DMS53 (cell line): ENCODE measurements at regions not wholly inside any gene's neighbourhood (a gene's known extent, or its start where the extent isn't known, plus 50 kb on each side); places are given as distances from the start of the nearest gene placed in this dataset.
"Not testable (repeated sequence)": the region's sequence is repeated elsewhere in the genome, so short reads cannot be mapped to it uniquely, and the experiment has no call there.

Experiments used
- DNase-seq: peaks from one replicate; lab custom pipeline; 2025; lab: John Stamatoyannopoulos, UW

DNA sequence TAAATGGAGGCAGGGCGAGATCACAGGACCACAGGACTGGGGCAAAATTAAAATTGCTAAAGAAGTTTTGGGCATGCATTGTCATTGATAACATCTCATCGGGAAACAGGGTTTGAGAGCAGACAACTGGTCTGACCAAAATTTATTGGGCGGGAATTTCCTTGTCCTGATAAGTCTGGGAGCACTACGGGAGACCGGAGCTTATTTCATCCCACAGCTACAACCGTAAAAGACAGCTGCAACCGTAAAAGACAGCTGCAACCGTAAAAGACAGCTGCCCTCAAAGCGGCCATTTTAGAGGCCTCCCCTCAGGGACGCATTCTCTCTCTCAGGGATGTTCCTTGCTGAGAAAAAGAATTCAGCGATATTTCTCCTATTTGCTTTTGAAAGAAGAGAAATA lies 170.4 kb upstream of the NPAP1 start:
- DNase-seq, result not testable (repeated sequence)

DNA sequence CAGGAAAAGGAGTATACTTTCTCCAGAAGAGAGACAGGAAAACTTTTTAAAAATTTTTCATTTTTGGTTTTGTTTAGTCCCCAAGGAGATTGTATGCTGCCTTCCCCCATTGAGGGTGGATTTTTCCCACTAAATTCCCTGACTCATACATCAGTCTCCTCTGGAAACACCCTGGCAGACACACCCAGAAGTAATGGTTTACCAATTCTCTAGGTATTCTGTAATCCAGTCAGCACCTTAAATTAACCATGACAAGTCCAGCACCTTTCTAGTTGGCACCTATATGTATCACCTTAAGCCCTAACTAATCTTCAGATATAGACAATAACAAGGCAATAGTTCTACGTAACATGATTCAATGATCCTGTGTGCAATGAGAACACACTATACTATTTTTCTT lies 165.9 kb upstream of the NPAP1 start:
- not testable (repeated sequence) for DNase-seq

DNA sequence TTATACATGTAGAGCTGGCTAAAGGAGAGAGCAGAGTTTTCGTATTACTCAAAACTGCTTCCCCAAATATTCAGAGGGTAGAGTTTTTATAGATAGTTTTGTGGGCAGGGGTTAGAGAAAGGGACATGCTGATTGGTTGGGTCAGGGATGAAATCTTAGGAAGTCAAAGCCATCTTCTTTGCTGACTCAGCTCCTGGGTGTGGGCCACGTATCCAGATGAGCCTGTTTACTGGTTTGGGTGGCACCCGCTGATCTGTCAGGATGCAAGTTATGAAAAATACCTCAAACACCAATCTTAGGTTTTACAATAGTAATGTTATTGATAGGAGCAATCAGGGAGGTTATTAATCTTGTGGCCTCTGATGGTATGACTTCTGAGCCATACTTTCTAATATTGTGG lies 164.0 kb upstream of the NPAP1 start:
- DNase-seq, result not testable (repeated sequence)

DNA sequence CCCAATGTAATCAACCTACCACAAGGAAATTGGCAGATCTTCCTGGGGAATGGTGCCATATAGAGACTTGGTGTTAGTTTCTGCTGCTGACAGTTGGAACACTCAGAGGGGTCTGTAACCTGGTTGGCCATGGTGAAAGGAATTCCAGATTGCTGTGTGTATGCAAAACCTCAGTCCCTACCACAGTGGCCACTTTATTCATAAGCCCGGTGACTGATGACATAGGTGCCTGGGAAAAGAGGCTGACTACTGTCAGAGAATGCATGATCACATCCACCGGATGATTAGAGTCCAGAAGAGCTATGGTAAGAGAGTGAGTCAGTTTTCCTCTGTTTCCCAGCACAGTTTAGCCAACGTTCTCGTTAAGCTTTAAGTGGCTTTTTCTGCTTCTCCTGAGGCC lies 156.8 kb upstream of the NPAP1 start:
- DNase-seq, result not testable (repeated sequence)

DNA sequence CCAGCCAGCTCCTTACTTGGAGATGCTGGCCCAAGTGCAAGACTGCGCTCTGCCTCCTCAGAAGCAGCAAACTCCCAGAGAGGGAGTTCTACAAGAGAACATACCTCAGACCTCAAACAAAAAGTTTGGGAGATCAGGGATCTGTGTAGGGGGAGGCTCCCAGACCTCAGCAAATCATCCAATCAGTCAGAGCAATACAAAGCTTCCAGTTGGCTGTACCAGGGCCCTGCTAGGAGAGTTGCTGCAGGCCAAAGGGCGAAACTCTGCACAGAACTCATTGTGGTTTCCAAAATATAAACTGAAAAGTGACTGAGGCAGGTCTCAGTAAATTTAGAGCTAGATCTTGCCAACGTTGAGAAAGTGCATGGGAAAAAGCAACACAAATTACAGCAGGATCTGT lies 144.3 kb upstream of the NPAP1 start:
- not testable (repeated sequence) for DNase-seq

DNA sequence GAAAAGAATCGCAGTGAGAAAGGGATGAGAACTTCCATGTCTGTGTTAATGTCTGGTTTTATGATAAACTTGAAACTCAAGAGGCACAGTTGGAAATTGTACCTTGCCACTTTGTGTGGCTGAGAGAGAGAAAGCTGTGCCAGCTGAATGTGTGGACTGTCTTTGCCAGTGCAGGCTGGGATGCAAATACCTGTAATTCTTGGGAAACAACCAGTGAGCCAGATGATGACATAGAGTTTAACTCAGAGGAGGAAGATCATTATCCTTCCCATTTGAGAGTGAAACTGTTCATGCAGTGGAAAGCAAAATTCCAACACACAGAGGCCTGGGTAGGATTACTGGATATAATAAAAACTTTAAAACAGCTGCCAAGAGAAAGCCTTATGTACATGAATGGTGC lies 141.5 kb upstream of the NPAP1 start:
- DNase-seq, result not testable (repeated sequence)

DNA sequence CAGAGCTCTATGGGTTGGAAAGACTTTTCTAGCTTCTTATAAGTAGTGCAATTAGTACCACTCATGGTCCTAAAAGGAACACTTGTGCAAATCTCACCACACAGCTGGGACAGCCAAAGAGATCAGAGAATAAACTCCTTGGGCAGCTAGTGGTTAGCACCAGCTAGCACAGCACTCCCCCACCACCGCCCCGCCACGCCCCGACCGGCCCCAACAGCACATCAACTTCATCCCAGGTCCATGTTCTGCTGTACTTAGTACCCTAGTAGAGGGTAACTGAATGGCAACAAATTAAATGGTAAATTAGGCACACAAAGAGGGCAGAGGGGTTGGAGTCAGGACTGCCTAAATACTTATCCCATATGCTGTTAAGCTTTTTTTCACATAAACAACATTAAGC lies 118.3 kb upstream of the NPAP1 start:
- not testable (repeated sequence) for DNase-seq

DNA sequence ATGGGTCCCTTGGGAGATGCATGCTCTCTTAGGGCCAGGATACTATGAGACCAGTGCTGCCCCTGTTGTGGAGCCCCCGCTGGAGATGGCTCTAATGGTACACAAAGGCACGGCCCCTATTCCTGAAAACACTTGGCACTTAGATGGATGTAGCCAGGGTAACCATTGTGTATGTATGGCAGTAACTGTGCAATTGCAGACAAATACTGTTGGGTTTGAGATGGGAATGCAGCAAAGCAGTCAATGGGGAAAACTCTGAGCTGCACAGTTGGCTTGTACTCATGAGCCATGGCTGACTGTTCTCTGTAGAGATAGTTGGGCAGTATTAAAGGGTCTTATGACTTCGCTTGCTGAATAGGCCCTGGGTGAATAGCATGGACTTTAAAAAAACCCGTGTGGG lies 67.9 kb upstream of the NPAP1 start:
- DNase-seq, result no peak

DNA sequence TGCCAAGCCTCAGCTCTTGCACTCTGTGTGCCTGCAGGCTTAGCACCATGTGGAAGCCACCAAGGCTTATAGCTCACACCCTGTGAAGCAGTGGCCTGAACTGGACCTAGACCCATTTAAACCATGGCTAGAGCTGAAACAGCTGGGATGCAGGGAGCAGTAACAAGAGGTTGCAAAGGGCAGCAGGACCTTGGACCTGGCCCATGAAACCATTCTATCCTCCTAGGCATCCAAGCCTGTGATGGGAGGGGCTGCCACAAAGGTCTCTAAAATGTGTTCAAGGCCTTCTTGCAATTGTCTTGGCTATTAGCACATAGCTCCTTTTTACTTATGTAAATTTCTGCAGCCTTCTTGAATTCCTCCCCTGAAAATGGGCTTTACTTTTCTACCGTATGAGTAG lies 57.9 kb upstream of the NPAP1 start:
- no peak for DNase-seq

DNA sequence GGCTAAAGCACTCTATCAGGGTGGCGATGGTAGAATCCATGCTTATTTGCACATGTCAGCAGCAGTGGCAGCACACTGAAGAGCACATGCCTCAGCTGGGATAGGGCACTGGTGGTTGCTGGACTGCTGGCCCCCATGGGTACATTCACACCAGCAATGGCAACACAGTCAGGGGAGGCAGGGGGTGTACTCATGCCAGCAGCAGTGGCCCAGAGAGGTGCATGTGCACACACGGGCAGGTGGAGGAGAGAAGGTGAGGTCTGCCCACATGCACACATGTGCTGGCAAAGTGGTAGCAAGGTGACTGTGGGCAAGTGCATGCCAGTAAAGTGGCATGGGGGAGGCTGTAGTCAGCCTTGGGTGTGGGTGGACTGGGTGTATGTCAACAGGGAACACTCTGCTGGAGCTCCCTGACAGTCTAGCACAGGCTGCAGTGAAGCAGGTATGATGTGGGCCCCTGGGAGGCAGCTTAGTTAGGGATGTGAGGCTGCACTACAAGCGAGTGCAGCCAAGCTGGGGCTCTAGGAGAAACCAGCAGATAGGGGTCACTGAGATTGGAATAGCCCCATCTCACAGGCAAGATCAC lies 53.9 kb upstream of the NPAP1 start:
- no peak for DNase-seq
